GM20000 (cell line): ENCODE measurements at regions not wholly inside any gene's neighbourhood (a gene's known extent, or its start where the extent isn't known, plus 50 kb on each side); places are given as distances from the start of the nearest gene placed in this dataset.
"Not testable (repeated sequence)": the region's sequence is repeated elsewhere in the genome, so short reads cannot be mapped to it uniquely, and the experiment has no call there.

Source experiments
- DNase-seq: peaks from one replicate; pipeline ENCODE4 v3.0.0; 2012; ENCODE audit warnings: low spot score
- TF ChIP-seq, protein P1 (sequence below): IDR thresholded peaks from 2 replicates; pipeline ENCODE4 v1.5.1; 2012; ENCODE audit warnings: mild to moderate bottlenecking, control low read depth; ENCODE audit errors: extremely low read depth, missing control alignments

DNA sequence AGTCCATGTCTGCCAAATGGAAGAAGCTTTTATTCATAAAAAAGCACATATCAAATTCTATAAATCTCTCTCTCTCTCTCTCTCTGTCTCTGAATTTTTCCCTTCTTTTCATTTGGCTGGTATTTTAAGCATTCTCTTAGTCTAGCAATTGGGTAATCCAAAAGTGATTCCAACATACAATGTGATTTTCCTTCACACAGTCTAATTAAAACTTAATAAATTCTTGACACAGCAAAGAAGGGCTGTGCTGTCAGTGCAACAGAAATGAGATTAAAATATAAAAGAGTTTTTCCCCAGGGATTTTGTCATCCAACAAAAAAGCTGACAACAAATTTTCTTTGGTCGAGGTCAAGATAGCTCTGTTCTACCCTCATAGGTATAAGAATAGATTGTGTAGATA is 216.9 kb downstream of the CENPC start:
- no peak for DNase-seq

DNA sequence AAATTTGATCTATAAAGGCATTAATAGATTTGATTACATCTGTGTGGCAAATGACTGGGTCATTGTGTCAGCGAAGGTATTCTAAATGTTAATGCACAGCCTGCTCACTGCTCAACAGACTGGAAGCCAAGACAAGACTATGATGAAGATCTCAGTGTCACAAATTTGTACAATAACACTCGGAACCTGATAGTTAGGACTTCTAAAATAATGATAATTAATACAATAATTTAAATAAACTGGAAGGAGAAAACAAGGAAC is 217.4 kb downstream of the CENPC start:
- TF ChIP-seq, protein P1, sequence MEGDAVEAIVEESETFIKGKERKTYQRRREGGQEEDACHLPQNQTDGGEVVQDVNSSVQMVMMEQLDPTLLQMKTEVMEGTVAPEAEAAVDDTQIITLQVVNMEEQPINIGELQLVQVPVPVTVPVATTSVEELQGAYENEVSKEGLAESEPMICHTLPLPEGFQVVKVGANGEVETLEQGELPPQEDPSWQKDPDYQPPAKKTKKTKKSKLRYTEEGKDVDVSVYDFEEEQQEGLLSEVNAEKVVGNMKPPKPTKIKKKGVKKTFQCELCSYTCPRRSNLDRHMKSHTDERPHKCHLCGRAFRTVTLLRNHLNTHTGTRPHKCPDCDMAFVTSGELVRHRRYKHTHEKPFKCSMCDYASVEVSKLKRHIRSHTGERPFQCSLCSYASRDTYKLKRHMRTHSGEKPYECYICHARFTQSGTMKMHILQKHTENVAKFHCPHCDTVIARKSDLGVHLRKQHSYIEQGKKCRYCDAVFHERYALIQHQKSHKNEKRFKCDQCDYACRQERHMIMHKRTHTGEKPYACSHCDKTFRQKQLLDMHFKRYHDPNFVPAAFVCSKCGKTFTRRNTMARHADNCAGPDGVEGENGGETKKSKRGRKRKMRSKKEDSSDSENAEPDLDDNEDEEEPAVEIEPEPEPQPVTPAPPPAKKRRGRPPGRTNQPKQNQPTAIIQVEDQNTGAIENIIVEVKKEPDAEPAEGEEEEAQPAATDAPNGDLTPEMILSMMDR, result no peak
- DNase-seq, result no peak

More for the DNA sequence above, 216.9 kb downstream of the CENPC start:
- TF ChIP-seq, protein P1, result no peak

DNA sequence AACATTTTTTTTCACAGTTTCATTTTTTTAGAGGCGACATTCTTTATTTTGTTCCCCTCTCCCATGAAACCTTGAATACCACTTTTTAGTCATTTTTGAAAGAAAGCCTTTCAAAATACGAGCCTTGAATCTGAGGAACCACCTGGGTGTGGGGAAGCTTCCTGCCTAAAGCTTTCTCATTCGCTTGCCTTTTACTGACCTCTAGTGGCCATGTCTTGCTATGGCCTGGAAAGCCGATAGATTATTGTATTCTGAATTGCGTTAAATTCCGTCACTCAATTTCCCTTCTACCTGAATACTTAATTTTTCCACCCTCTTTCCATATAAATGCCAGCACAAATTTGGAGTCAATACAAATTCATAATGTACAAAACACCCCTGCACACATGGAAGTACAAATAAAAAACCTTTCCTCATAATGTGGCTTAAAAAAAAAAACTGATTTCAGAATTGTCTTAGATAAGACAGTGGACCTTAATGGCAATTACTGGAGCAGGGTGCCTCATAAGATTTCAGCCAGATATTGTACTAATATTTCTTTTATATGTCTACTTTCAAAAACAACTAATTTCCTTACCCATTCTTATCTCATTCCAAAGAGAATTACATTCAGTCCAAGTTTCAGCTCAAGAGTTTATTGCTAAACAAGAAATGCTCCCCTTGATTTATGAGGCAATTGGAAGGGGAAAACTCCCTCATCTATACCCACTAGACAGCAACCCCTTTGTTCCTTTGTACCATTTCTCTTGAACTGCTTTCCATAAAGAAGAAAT is 217.9 kb downstream of the CENPC start:
- TF ChIP-seq, protein P1, result peak; percentile 93
- peak; percentile 70 for DNase-seq

DNA sequence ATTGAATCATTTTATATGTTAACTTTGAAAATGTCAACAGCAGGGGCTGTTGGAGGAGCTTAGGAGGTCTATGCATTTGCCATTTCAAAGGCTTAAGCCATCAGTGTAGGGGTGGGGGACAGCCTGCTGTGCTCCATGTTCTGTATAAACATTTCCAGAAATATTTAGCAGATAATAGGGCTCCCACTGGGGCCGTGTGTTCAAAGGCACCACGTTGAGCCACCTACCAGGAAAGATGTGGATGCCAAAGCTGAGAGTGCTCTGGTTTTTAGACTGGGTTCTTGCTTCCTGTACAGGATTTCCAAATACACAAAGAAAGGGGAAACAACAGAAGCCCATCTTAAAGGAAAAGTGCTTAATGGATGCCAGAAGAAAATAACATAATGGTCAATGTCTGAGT is 219.5 kb downstream of the CENPC start:
- TF ChIP-seq, protein P1, result no peak
- DNase-seq, result no peak

DNA sequence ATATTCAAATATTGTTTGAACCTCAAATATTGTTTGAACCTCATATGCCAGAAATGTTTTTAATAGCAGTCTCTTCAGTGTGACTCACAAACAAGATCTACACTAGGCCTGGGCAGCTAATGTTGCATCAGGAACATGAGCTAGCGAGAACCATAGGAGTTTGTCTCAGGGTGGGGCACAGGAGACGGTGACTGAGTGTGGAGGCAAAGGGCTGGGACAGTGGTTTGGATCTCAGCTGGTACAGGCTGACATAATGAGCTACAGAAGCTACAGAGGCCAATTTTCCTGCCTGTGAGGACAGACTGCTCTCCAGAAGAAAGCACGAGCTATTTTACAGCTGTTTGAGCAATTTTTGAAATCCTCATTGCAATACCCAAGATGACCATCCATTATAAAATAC is 224.7 kb downstream of the CENPC start:
- no peak for DNase-seq
- TF ChIP-seq, protein P1, result no peak

DNA sequence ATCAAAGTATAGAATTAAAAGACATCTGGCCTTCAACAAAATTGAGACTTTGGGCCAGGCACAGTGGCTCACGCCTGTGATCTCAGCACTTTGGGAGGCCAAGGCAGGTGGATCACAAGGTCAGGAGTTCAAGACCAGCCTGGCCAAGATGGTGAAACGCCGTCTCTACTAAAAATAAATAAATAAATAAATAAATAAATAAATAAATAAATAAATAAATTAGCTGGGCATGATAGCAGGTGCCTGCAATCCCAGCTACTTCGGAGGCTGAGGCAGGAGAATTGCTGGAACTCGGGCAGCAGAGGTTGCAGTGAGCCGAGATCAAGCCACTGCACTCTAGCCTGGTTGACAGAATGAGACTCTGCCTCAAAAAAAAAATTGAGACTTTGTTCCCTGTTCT is 225.7 kb downstream of the CENPC start:
- not testable (repeated sequence) for DNase-seq

DNA sequence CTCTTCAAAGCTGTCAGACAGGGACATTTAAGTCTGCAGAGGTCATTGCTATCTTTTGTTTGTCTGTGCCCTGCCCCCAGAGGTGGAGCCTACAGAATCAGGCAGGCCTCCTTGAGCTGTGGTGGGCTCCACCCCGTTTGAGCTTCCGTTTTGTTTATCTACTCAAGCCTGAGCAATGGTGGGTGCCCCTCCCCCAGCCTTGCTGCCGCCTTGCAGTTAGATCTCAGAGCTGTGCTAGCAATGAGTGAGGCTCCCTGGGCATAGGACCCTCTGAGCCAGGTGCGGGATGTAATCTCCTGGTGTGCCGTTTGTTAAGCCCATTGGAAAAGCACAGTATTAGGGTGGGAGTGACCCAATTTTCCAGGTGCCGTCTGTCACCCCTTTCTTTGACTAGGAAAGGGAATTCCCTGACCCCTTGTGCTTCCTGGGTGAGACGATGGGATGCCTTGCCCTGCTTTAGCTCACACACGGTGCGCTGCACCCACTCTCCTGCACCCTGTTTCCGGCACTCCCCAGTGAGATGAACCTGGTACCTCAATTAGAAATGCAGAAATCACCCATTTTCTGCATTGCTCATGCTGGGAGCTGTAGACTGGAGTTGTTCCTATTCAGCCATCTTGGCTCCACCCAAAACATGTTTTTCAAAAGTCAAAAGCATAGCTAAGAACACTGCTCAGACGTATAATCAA is 244.7 kb downstream of the CENPC start:
- DNase-seq, result not testable (repeated sequence)

DNA sequence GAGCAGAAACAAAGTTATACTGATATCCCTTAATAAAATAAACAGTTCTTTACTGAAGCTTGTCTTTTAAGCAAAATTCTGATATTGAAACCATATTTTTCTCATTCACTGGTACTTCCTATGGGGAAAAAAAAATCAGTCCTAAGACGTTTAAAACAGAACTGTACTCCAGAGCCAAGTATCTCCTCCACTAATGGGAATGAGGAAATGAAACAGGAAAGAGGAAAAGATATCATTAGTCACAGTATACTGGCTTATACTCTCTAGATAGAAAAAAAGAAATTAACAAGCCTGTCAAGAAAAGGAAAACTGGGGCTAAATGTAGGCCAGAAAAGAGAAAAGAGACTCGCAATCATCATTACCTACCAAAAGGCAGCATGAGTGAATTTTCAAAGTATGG is 252.7 kb downstream of the CENPC start:
- TF ChIP-seq, protein P1, result no peak
- no peak for DNase-seq
